Islet of Langerhans (tissue), 1 donor: ENCODE measurements at regions not wholly inside any gene's neighbourhood (a gene's known extent, or its start where the extent isn't known, plus 50 kb on each side); places are given as distances from the start of the nearest gene placed in this dataset.

Source experiments
- FAIRE-seq: peaks from one replicate; lab custom pipeline; 2011; peaks lifted over from hg19 to GRCh38; lab: Jason Lieb, UNC

DNA sequence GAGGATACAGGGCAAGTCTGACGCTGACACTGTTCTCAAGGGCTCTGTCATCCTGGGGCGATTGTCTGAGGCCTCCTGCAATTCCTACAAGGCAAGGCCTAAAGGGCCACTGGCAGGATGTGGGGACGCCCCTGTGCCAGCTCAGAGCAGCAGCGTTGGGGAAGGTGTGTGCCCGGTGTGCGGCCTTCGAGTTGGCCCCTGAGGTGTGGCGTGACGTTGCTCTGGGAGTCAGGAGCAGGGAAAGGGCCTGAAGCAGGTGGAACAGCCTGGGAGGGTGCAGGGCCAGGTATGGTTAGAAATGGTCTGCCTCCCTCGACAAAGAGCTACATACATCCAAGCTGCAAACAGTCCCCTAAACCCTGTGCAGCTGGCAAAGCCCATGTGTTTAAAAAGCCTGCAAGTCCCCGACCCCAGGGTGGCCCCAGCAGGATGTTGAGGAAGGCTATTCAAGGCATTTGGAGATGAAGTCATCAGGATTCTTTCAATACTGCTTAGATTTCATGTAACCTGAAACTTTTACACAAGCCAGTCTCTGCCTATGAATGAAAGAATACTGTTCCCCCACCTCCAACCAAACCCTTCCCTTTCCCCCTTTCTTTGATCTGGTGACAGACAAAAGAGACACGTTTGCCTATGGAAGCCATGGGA, 142.5 kb upstream of the TNS3 start:
- FAIRE-seq, result no peak

DNA sequence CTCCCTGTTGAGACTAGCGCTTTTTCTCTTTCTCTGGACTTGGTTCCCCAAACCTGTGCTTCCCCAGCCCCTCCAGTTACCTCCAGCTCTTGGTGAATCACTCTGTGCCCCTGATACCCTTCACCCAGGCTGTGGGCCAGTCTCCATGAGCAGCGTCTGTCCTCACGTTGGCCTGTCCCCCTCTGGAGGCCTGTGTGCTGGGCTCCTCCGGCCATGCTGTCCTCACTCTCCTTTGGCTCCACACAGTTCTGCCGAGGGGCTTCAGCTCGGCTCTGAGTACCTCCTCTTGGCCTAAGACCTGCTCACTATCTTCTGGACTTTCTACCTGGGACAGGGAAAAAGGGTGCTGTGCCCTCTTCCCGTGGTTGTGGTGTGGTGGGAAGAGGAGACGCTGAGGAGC, 140.2 kb upstream of the TNS3 start:
- FAIRE-seq, result no peak

DNA sequence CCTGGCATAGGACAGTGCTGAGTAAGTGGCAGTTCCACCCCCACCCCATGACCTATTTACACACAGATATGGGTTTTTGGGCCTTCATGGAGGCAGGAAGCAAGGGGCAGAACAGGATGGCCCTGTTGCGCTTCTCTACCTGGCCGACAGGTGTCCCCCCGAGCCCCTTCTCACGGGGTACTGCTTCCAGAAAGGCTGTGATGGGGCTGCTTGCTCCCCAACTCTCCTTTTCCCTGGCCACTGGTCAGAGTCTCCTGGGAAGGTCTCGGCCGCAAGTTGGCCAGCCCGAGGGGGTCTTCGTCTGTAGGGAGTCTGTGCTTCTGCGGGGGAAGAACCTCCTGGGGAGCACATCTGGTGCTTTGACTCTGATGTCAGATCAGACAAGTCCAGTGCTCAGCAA, 139.8 kb upstream of the TNS3 start:
- FAIRE-seq, result no peak

DNA sequence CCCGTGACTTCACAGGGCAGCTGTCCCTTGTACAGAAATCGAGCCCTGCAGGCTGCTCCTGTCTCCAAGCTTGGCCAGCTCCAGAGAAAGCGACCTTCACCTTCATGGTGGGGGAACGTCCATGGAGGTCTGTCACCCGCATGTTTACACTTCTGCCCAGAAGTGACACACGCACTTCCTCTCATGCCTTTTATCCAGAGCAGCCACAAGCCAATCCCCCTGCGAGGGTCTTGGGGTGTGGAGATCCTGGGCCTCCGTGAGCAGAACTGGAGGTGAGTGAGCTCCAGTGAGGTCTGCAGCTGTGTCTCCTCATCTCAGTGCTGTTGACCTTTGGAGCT, 139.0 kb upstream of the TNS3 start:
- FAIRE-seq, result no peak

DNA sequence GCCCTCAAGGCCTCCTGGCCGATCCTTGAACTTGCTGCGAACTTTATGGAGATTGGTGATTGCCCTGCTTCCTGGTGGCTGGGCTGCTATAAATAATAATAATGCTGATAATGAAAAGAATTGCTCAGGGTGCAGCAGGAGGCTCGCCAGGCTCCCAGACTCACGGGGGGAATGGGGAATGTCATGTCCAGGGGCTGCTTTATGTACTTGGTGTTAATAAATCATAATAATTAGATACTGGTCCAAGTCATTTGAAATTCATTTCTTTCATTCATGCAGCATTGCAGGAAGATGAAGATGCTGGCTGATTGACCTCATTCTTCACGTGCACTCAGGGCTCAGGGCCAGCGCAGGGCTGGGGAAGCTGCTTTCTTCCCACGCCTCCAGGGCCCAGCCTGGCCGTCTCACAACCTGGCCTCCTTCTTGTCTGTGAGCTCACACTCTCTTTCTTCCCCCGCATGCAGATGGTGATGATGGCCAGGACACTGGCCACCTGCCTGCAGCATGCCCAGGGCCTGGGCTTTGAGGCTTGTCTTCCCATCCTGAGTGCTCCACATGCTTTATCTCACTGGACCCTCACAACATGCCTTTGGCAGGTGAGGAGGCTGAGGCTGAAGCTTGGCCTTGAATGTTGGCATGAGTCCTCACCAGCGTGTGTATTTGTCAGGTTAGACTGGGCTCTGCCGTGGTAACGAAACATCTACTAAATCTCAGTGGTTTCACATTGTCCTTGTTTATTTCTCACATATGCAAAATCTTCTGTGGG, 138.4 kb upstream of the TNS3 start:
- no peak for FAIRE-seq

DNA sequence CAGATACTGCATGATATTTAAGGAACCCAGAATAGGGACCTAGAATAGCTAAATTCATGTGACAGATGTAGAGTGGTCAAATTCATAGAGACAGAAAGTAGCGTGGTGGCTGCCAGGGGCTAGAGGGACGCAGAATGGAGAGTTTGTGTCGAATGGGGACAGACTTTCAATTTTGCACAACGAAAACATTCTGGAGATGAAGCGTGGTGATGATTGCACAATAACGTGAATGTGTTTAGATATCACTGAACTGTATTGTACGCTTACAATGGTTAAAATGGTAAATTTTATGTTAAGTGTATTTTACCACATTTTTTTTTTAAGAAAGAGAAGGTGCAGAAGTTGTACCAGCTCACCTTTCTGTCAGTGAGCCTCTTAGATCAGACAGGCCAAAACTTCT, 137.8 kb upstream of the TNS3 start:
- no peak for FAIRE-seq

DNA sequence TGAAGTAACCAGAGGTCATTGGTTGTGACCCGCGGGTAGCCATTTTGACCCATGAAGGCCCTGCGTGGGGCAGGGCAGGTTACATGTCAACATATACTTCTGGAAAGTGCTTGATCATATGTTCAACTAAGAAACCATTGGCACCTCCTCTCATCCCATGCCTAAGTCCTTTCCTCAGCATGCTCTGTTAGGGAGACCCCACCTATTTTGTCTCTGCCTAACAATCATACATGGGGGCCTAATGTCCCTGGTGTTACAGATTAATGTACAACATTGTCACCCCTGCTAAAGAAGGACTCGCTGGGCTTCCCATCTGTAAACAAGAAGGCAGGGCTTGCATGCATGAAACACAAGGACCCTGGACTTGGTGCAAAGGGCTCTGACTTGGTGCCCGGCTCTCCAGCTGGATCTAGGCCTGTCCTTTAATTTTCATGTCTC, 133.7 kb upstream of the TNS3 start:
- FAIRE-seq, result no peak

DNA sequence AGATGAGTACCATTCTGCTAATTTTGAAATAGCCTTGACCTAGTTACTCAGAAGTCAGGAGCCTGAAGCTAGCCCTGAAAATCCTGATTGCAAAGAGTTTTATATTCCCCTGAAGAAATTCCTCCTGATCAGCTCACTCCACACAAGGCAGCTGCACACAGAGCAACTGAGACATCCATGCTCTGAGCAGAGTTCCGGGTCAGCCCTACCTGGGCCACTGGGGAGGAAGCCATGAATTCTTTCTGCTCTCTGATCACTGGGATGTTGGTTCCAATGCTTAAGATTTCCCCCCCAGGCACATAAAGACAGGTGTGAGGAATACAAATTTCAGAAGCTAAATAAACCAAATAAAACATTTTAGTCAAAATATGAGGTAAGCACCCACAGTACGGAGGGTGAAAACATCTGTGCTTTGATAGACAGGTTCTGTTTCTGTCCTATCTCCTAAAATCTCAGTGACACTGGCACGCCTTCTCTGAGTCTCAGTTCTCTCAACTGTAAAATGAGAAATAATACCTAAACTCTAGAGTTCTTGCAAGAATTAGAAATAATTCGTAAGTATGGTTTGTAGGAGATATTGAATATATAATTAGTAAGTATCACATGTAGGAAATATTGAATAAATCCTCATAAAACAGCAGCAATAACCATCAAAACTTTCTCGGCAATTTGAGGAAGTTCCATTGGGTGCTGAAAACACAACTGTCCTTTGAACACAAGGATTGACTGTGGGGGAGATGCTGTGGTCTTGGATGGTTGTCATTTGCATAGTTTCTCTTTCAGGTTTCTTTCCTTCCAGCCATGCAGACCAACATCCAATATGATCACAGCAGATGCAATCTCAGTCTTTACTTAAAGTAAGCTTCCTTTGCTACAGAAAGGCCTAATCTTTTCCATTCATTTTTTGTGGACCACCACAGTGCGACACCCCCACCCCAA, 133.0 kb upstream of the TNS3 start:
- no peak for FAIRE-seq

DNA sequence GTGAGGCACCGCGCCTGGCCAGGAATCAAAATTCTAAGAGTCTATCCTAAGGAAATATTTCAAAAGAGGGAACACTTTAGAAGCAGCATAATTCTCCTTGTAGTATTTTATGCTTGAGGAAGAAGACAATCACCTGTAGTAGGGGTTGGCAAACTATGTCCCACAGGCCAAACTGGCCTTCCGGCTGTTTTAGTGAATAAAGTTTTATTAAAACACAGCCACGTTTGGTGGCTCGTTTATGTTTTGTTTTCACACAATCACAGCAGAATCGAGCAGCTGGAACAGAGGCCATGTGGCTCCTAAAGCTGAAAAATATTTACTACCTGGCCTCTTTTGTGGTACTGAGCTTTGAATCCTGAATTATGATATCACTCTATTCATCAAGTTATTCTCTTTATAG, 131.7 kb upstream of the TNS3 start:
- FAIRE-seq, result no peak

DNA sequence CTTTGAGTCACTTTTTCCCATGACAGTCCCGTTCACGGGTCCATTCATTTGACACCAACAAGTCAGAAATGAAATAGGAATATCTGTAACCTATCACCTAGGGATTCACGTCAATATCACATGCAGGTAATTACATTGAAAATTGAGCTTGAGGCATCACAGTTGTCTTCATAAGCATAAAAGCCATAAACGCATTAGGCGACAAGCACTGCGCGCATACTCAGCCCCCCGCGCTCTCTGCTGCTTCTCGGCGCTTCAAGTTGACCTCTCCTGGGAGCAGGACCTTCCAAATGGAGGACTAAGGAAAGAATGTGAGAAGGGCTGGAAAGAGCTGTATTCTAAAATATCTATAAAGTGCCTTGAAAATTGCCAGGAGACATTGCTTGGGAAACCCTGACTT, 130.5 kb upstream of the TNS3 start:
- no peak for FAIRE-seq

DNA sequence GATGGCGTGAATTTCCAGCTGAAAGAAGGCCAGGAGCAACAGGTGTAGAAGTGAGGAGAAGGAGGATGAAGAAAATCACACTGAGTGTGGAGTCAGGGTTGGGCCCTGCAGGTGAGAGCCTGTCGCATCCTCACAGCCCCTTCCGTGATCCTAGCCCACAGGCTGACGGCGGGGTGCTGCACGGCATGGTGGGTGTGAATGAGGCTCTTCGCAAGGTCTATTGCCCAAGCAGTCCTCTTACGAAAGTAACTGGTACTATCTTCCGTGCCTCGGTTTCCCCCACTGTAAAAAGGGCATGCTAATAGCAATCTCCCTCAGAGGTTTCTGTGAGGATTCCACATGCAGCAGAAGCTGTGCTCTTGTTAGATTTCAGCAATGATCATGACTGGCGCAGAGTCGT, 129.9 kb upstream of the TNS3 start:
- FAIRE-seq, result no peak

DNA sequence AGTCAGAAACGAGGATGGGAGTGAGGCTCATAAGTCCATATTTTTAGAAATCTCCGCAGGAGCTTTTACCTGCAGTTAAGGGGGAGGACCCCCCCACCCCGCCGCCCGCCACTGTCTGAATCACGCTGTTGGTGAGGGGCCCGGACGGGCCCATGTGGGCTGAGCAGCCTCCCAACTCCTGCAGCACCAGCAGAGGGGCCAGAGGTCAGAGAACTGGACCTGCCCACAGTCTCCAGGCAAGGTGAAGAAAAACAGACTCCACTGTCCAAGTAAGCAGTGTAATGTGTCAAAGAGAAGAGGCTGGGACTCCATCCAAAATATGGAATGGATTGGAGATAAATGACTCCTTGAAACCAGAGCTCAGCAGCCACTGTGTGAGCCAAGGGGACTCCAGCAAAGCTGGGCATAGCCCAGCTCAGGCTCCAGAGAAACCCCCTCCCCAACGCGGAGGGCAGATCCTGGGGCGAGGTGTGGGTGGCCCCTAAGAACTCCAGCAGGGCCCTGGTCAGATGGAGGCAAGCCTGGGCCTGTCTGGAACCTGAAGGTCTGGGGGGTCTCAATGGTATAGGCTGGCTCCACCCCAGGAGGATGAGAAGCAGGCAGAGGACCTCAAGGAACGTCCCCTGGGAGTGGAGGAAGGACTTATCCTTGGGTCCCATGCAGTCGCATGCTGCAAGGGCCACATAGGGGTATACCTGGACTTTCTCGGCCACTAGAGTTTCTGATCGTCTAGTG, 128.5 kb upstream of the TNS3 start:
- no peak for FAIRE-seq

DNA sequence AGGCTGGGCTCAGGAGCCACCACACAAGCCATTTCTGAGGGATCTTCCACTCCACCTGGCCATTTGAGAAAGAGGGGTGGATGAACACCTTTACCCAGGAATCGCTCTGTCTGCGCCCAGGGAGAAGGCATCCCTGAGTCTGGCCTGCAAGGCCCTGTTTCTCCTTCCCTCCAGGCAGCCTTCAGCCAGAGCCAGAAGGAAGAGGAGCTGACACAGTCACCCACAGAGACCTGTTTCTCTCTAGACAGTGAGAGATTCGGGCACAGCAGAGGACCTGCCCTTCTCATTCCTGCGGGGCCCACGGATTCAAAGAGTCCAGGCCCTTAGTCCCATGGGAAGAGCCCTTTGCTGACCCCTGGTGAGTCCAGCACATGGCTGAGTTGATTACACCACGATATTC, 127.5 kb upstream of the TNS3 start:
- FAIRE-seq, result no peak

DNA sequence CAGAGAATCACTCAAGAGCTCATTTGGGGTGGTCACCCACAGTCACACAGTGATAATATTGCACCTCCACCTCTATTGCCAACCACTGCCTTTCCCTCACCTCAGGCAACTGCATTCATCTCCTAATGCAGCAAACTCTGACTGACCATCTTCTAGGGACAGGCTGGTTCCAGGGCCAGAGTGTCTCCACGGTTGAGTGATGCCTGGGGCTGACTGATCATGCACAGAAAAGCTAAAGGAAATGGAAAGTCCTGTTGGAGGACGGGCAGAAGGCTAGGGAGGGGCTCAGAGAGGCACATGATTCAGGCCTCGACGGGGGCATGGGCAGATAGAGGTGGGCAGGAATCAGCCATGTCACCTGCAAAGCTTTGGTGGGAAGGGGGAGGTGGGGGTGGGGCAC, 127.1 kb upstream of the TNS3 start:
- FAIRE-seq, result no peak

DNA sequence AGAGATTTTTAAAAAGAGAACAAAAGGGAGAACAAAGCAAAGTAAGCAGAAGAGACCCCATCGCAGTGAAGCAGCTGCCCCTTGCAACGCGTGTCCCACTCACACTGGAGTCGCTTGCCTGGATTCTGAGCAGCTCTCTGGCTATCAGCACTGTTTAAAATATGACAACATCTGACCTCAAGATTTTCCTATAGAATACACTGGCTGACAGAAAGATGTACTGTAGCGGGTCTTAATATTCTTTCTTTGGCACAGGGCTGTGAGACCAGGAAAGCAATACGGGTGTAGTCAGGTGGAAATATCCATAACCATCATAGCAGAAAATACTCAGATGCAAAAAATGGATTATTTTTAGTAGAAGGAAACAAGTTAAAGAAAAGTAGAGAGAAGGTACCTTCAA, 125.7 kb upstream of the TNS3 start:
- FAIRE-seq, result no peak

DNA sequence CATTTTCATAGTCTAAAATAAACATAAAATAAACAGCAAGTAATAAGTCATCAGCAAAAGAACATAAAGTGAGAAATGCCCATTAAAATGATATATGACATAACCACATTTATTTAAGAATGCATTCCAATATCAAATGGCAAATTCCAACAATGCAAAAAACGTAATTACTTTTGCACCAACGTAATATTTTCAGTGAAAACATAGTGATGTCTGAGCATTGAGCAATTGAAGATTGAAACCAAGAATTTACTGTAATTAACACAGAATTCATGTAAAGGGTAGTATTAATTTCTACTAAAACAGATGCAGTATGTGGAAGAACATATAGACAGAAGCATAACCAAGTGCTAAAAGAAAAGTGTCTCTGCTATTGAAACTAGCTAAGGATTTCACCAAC, 123.0 kb upstream of the TNS3 start:
- no peak for FAIRE-seq

DNA sequence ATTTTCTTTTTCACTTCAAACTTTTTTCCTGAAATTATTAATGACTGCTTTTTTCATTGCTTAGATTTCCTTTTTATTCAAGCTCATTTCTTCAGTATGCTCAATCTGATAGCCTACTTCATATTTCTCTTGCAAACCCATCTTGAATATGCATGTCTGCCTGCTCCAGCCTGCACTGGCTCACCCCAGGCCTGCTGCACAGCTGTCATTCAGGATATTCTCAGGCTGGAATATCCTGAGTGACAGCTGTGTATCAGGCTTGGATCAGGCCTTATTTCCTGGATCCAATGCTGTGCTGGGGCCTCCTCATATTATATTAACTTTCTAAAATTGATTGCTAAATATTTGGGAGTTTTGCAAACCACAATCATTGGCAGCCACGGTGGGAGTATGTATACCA, 120.2 kb upstream of the TNS3 start:
- FAIRE-seq, result no peak

DNA sequence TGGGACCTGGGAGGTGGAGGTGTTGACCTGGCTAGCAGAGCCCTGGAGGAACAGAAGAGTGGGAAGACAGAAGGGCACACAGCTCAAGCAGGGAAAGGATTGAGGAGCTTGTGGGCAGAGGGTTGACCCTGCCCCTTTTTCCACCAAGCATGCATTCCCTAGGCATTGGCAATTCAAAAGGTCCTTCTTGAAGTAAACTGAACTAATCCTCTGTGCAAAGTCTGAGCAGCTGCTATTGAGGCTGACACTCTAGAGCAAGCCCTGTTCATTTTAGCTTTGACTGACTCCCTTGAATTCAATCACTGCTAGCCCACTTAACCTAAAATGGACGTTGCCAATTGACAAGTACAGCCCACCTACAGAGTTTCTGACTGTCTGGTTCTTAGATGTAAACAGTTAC, 116.5 kb upstream of the TNS3 start:
- no peak for FAIRE-seq

DNA sequence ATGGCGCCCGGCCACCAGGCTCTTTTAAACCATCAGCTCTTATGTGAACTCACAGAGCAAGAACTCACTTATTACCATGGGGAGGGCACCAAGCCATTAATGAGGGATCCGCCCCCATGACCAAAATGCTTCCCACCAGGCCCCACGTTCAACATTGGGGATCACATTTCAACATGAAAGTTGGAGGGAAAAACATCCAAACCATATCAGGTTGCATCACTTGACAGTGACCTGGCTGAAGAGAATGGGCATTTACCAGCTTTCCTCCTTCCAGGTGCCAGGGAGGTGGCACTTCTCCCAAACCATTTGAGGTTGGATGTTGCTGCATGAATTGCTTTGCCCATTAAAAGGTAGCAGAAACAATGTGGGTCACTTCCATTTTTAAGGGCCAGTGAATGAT, 115.6 kb upstream of the TNS3 start:
- FAIRE-seq, result no peak

DNA sequence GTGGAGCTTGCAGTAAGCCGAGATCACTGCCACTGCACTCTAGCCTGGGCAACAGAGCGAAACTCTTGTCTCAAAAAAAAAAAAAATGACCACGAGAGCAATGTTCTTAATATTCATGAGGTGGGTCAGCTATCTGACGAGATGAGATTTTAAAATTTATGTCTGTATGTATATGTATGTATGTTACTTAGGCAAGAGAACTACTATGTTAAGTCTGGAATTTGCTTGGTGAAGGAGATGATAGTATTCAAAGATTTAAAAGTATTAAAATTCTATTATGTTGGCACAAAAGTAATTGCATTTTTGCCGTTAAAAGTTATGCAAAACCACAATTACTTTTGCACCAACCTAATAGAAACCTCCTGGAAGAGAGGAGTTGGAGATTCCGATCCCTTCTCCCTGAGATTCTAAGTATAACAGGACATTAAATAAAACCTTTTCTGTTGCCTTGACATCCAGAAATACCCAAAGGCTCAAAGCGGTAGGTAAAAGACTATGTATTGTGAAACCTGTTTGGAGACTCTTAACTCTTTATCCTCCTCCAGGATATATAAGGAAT, 114.3 kb upstream of the TNS3 start:
- FAIRE-seq, result no peak

DNA sequence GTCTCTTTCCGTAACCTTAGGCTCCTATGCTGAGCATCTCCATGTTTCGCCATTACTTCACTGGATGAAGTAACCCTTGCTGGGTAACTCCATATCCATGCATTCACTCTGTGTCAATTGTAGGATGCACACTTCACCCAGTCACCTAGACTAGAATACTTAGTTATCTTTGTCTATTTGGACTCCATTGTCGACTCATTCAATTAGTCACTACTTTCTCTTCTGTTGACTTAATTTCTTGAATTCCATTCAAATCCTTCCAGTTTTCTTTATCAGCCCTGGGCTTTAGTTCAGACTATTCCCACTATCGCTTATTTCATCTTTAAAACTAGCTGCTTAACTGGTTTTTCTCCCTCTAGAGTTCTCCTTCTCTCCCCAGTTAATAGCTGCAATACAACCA, 111.3 kb upstream of the TNS3 start:
- FAIRE-seq, result no peak

DNA sequence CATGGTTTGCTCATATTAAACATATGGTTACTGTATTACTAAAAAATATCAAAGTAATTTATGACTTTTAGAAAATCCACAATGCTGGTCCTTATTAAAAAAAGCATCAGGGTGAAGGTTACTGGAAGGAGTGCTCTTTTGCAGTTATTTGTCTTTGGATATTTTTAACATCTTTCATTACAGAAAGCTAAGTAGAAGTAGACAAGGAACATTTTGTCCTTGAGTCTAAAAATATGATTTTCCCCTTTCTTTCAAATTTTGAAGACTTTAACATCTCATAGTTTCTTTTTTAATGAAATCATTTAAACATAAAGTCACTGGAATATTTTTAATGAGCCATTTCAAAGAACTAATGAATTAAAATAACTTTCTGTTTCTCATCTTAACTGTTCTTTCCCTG, 110.1 kb upstream of the TNS3 start:
- FAIRE-seq, result no peak
